Large intestine (tissue), 3 donors: ENCODE measurements at regions not wholly inside any gene's neighbourhood (a gene's known extent, or its start where the extent isn't known, plus 50 kb on each side); places are given as distances from the start of the nearest gene placed in this dataset.

ENCODE experiments used
- DNase-seq, 2 donors: peaks; one replicate each; pipeline versions ENCODE4 v3.0.0 to v3.0.0-alpha.2; 2013
- H3K27ac ChIP-seq: one replicate; pipeline ENCODE4 v1.5.1; 2013; ENCODE audit warnings: low read length
- H3K27me3 ChIP-seq: 2 replicates; pipeline ENCODE4 v1.6.1; 2013; ENCODE audit warnings: low read length; ENCODE audit not compliant: control insufficient read depth, insufficient read depth
- H3K36me3 ChIP-seq: 2 replicates; pipeline ENCODE4 v1.6.1; 2013; ENCODE audit warnings: low read length; ENCODE audit not compliant: control insufficient read depth, insufficient read depth
- H3K4me1 ChIP-seq: one replicate; pipeline ENCODE4 v1.6.1; 2013; ENCODE audit warnings: low read length; ENCODE audit not compliant: control insufficient read depth, insufficient read depth
- H3K4me3 ChIP-seq: one replicate; pipeline ENCODE4 v1.5.1; 2013; ENCODE audit warnings: low read length
- H3K9me3 ChIP-seq: one replicate; pipeline ENCODE4 v1.6.1; 2013; ENCODE audit warnings: mild to moderate bottlenecking, low read depth, low read length, moderate library complexity; ENCODE audit not compliant: control insufficient read depth
- WGBS: methylation state at CpG from one replicate; pipeline ENCODE4 v1.1.5; 2013; ENCODE audit warnings: low lambda C conversion rate; ENCODE audit not compliant: insufficient coverage; 5-methylcytosine and 5-hydroxymethylcytosine counted together

DNA sequence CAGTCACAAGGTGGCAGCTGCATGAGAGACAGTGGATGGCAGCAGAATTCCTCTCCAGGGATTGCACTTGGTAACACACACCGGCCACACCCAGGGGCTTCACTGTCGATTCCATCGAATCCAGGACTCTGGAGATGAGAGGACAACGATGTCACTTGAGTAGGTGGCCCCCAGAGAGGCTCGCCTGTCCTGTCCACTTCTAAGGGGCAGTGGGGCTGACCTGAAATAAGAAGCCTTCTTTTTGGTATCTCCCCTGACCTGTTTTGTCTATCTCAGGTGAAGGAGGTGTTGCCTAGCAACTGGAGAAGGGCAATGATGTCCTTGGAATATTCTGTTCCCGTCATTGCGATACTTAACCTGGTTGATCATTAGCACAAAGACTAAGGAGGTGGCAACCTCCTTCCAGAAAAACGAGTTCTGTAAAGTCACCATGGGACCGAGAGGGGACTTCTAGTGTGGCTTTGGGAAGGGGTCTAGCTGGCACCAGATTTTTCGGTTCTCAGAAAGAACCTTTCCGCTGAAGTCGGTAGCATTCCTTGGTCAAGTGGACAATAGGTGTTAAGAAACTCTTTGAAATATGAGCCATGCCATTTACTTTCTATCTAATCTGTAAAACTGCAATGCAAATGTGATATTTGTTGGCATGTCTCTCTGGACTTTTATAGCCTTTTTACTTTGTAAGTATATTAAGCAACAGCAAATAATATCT, 85.2 kb upstream of the TMPRSS2 start:
- Histone ChIP-seq H3K36me3 (no peaks in the 10 kb centered on the region), H3K4me1 (peaks cover 36% of the 10 kb centered on the region), H3K27ac (peak overlapping the region; percentile 89), H3K27me3 (no peaks in the 10 kb centered on the region), H3K4me3 (no peak overlapping the region), H3K9me3 (no peaks in the 10 kb centered on the region)
- peak; percentile 75 to 96 for DNase-seq
- WGBS: no CpG with 5 or more reads among the region's 12 CpGs

DNA sequence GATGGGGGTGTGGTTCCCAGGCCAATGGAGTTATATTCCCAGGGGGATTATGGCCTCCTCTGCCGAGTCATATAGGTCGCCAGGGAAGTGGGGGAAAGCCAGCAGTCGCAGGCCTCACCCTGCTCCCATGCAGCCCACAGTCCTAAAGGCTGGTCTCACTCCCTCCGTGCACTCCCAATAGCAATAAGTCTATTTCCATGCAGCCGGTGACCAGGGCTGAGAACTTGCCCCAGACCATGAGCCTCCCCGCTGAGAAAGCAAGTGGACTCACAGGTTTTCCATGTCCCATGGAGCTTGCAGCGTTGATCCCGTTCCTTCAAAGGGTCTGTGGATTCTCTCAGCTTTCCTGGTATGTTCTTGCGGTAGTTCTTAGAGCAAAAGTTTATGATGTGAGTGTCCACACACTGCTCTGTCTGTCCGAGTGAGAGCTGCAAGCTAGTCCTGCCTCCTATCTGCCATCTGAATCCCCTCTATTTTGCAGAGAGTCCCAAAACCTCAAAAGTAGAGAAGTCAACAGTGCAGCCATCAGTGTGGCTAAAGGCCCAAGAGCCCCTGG, 81.7 kb upstream of the TMPRSS2 start:
- Histone ChIP-seq H3K36me3 (no peaks in the 10 kb centered on the region), H3K4me3 (no peak overlapping the region), H3K9me3 (no peaks in the 10 kb centered on the region), H3K4me1 (peaks cover 23% of the 10 kb centered on the region), H3K27ac (no peak overlapping the region), H3K27me3 (no peaks in the 10 kb centered on the region)
- no CpG with 5 or more reads among the region's 10 CpGs for WGBS
- DNase-seq: no peak

DNA sequence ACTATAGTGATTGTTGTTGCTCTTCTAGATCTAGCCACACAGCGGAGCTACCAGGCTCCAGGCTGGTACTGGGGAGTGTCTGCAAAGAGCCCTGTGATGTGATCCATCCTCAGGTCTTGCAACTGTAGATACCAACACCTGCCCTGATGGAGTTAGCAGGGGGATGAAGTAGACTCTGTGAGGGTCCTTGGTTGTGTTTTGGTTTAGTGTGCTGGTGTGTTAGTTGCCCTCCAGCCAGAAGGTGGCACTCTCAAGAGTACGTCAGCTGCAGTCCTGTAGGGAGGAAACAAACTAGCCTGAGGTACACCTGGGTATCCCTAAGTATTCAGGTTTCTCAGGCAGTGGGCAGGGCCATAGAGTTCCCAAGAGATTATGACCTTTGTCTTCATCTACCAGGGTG, 81.2 kb upstream of the TMPRSS2 start:
- no peak overlapping the region for H3K4me3 ChIP-seq
- H3K27ac ChIP-seq: no peak overlapping the region
- H3K36me3 ChIP-seq: no peaks in the 10 kb centered on the region
- H3K9me3 ChIP-seq: no peaks in the 10 kb centered on the region
- WGBS: no CpG with 5 or more reads among the region's 2 CpGs
- H3K4me1 ChIP-seq: peaks cover 17% of the 10 kb centered on the region
- H3K27me3 ChIP-seq: no peaks in the 10 kb centered on the region
- DNase-seq: no peak

DNA sequence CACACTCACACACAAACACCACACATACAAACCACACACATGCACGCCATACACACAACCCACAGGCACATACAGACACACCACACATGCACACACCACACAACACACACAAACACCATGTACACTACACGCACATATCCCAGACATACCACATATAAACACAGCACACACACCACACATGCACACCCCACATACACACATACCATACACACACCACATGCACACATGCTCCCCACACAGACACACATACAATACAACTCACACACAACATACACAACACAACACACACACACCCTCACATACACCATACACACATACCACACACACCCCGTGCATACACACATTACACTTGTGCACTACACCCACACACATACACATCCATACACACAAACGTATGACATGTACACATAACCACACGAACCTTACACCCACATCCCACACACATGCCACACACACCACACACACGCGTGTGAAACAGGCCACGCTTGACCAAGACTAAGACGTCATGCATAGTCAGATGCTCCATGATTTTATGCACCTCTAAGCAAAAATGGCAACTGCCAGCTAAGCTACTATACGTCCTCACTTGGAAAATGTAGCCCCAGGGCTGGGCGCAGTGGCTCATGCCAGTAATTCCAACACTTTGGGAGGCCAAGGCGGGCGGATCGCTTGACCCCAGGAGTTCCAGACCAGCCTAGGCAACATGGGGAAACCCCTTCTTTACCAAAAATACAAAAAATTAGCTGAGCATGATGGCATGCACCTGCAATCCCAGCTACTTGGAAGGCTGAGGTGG, 77.4 kb upstream of the TMPRSS2 start:
- no peak overlapping the region for H3K27ac ChIP-seq
- WGBS: no CpG with 5 or more reads among the region's 14 CpGs
- no peaks in the 10 kb centered on the region for H3K27me3 ChIP-seq
- no peaks in the 10 kb centered on the region for H3K9me3 ChIP-seq
- H3K4me3 ChIP-seq: no peak overlapping the region
- no peak for DNase-seq
- H3K4me1 ChIP-seq: peaks cover 34% of the 10 kb centered on the region
- no peaks in the 10 kb centered on the region for H3K36me3 ChIP-seq

DNA sequence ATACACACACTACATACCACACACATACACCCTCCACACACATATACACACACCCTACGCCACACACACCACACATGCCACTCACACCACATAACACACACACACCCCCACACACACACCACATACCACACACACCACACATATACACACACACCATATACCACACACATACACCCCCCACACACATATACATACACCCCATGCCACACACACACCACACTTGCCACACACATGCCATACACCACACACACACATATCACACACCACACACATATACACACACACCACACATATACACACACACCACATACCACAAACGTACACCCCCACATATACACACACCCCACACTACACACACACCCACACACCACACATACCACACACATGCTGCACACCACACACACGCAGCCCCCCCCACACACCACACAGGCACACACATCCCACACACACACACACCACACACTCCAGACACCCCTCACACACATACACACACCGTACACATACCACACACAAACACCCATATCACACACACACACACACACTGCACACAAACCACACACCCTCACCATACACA, 76.7 kb upstream of the TMPRSS2 start:
- Histone ChIP-seq H3K4me1 (peaks cover 39% of the 10 kb centered on the region), H3K4me3 (no peak overlapping the region), H3K27ac (no peak overlapping the region), H3K27me3 (no peaks in the 10 kb centered on the region), H3K36me3 (no peaks in the 10 kb centered on the region), H3K9me3 (no peaks in the 10 kb centered on the region)
- WGBS: 86% methylated on average over 1 of the region's 4 CpGs
- no peak for DNase-seq

DNA sequence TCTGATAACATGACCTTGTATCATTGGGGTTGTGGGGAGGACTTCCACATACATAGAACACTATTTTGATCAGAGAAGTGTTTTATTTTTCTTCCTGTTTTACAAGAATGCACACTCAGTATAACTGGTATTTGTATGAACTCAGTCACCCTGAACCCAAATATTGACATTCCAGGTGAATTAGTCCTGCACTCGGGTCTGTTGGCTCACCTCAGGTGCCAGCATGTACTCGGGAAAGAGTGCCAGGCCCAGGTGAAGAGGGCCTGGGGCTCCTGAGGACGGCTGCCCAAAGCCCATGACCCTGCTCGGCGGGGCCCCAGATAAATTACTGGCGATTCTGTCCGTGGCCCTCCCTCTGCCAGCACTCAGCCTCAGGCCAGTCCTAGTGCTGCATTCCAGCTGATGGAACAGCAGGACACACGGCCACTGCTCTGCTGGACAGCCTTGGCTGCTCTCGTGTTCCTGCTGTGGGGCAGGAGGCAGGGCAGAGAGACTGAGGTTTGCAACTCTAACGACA, 75.4 kb upstream of the TMPRSS2 start:
- WGBS: no CpG with 5 or more reads among the region's 10 CpGs
- H3K4me1 ChIP-seq: peaks cover 51% of the 10 kb centered on the region
- no peak for DNase-seq

GRCh38 chr21:41582866-41583265, 74.9 kb upstream of the TMPRSS2 start:
- H3K27ac ChIP-seq: peak overlapping the region; percentile 43
- no peaks in the 10 kb centered on the region for H3K36me3 ChIP-seq
- DNase-seq: no peak
- no peak overlapping the region for H3K4me3 ChIP-seq
- H3K27me3 ChIP-seq: no peaks in the 10 kb centered on the region
- no CpG with 5 or more reads among the region's 7 CpGs for WGBS
- peaks cover 53% of the 10 kb centered on the region for H3K4me1 ChIP-seq
- H3K9me3 ChIP-seq: no peaks in the 10 kb centered on the region

More for the DNA sequence above, 75.4 kb upstream of the TMPRSS2 start:
- Histone ChIP-seq H3K36me3 (no peaks in the 10 kb centered on the region), H3K4me3 (no peak overlapping the region), H3K9me3 (no peaks in the 10 kb centered on the region), H3K27me3 (no peaks in the 10 kb centered on the region), H3K27ac (peak overlapping the region; percentile 43)

- no peak for DNase-seq
- Histone ChIP-seq H3K27ac (peak overlapping the region; percentile 94), H3K27me3 (no peaks in the 10 kb centered on the region), H3K9me3 (peaks cover 2% of the 10 kb centered on the region), H3K4me3 (no peak overlapping the region), H3K4me1 (peaks cover 53% of the 10 kb centered on the region), H3K36me3 (no peaks in the 10 kb centered on the region)
- no CpG with 5 or more reads among the region's 7 CpGs for WGBS
Measured at GRCh38 chr21:41582298-41582840, 74.4 kb upstream of the TMPRSS2 start.

- H3K4me1 ChIP-seq: peaks cover 53% of the 10 kb centered on the region
- peak overlapping the region; percentile 94 for H3K27ac ChIP-seq
- no peaks in the 10 kb centered on the region for H3K27me3 ChIP-seq
- H3K36me3 ChIP-seq: no peaks in the 10 kb centered on the region
- DNase-seq: no peak
- WGBS: 83% methylated on average over 1 of the region's 16 CpGs
- H3K4me3 ChIP-seq: no peak overlapping the region
- peaks cover 4% of the 10 kb centered on the region for H3K9me3 ChIP-seq
Measured at GRCh38 chr21:41581592-41582228, 73.8 kb upstream of the TMPRSS2 start.
